NCI-H460 (cell line): ENCODE measurements at regions not wholly inside any gene's neighbourhood (a gene's known extent, or its start where the extent isn't known, plus 50 kb on each side); places are given as distances from the start of the nearest gene placed in this dataset.
"Not testable (repeated sequence)": the region's sequence is repeated elsewhere in the genome, so short reads cannot be mapped to it uniquely, and the experiment has no call there.

Experiments
- DNase-seq: peaks from one replicate; pipeline ENCODE4 v3.0.0-alpha.2; 2016; ENCODE audit warnings: low read depth; ENCODE audit errors: extremely low read depth

- DNase-seq, result no peak
Measured at GRCh38 chr2:76180676-76181075, 470.0 kb upstream of the GCFC2 start.

- DNase-seq, result no peak
Measured at GRCh38 chr2:76178610-76179009, 467.9 kb upstream of the GCFC2 start.

GRCh38 chr2:76175295-76175694 lies 464.6 kb upstream of the GCFC2 start:
- DNase-seq, result no peak

DNA sequence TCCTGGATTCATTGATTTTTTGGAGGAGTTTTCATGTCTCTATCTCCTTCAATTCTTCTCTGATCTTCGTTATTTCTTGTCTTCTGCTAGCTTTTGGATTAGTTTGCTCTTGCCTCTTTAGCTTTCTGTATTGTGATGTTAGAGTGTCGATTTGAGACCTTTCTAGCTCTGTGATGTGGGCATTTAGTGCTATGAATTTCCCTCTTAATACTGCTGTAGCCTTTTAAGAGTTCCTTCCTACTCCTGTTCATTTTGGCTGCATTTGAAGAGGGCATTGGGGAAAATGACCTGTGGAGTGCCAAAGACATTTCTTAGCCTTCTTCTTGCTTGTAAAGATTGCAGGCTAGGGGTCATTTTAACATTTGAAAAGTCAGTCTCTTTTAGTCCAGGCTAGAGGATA lies 463.8 kb upstream of the GCFC2 start:
- no peak for DNase-seq

GRCh38 chr2:76173206-76173605 lies 462.5 kb upstream of the GCFC2 start:
- DNase-seq, result not testable (repeated sequence)

GRCh38 chr2:76172154-76172595 lies 461.5 kb upstream of the GCFC2 start:
- not testable (repeated sequence) for DNase-seq

GRCh38 chr2:76170856-76171255 lies 460.1 kb upstream of the GCFC2 start:
- no peak for DNase-seq

GRCh38 chr2:76170009-76170384 lies 459.3 kb upstream of the GCFC2 start:
- DNase-seq, result no peak

DNA sequence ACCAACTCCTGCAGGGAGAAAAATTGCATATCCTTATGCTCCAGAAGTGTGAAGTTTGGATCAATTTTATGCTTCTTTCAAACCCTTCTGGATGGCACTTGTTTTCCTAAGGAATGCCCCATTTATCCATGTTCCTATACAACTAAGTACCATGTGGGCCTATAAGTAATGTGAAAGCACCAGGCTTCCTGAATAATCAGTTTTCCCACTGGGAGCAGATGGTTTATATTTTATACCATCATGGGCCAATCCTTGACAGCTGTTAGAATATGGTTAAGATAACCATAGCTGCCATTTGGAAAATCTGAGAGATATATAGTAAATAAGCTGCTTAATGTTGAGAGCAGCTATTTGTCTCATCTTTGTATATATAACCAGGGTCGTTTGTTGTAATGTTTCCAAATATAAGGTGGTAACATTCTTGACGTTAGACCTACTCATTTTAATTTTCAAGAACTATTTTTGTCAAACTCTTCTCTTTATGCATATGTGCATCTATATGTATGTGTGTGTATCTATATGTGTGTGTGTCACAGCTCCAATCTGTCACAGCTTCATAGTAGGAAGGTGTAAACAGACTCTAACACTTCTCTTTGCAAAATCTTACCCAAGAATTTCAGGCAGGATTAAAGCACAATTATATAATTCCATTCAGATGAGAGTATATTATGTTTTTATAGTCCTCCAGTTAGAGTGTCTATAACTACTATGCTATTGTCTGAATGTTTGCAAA lies 458.7 kb upstream of the GCFC2 start:
- no peak for DNase-seq

DNA sequence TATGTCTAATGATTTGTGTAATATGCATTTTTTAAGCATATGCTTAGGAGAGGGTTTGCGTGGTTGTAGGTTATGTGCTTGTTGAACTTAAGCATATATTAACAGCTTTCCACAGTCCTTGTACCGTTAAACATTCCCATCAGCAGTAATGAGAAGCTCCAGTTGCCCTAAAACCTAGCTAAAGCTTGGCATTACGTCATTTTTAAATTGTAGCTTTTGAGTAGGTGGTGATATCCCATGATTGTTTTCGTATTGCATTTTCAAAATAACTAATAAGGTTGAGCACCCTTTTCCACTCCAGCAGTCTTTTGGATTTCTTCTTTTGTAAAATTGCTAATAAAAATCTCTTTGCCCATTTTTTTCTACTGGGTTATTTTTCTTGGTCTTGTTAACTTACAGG lies 453.1 kb upstream of the GCFC2 start:
- no peak for DNase-seq

DNA sequence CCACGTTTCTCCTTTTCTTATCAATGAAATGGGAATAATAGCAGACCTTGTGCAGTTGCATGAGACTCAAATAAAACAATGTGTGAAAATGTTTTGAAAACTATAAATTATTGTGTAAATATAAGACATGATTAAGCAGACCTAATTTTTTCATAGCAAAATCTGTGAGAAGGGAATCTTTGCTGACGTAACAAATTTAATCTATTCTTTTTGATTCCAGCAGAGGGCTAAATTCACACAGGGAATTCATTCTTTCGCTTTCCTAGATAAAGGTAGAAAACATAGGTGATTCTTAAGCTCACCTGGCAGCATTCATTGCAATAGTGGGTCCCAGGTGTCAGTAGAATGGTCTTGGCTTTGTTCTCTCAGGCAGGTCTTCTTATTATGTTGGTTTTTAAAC lies 450.0 kb upstream of the GCFC2 start:
- no peak for DNase-seq

DNA sequence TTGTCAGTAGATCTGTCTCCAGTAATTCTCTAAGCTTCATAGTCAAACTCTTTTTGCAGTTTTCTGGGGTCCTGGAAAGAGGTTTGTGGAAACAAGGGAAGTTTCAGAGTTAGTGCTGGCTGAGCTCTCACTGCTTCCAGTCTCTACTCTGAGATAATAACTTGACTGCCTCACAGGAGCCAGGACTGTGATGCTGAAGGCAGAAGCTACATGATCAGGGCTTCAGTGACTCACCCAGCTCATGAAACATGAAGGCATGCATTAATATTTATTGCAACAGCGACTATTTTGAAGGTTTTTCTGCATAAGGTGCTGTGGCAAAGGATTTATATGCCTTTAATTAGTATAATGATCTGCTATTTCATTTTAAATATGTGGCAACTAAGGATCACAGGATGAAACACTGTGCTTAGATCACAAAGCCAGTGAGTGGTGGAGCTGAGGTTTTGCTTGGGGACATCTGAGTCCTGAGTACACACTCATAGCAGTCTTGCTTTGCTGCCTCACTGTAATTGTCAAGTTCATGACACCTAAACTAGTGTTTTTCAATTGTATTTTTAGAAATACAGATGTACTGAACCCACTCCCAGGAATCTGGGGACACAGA lies 448.4 kb upstream of the GCFC2 start:
- no peak for DNase-seq

DNA sequence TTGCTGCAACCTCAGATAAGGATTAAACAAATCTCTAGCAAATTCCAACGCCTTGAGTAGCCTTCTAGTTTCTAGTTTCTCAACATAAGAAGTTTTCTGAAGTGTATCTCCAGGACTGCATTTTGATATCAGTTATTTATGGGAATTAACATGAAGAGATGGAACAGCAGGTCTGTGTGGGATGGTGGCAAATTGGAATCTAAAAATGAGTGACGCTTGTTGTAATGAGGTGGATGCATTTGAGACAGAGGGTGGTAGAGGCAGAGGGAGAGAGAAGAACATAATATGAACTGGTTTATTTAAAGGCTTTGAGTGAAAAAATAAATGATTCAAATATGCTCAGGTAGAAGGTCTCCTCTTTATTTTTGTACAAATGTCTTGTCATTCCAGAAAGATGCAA lies 446.8 kb upstream of the GCFC2 start:
- DNase-seq, result no peak

DNA sequence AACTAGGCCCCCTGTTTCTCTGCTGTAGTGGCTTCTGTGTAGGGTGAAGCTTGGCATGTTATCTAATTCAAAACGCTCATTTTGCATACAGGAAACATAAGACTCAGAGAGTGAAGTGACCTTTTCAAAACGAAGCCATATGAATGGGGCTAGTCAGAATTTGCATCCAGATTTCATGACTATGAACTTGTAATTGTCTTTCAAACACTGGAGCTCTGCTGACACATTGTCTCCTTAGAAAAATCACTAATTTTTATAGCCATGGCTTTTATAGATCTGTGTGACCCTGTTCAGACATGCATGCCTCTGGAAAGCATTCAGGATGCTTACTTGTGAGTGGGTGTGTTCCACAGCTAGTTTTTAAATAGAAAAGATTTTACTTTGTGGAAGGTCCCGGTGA lies 444.3 kb upstream of the GCFC2 start:
- no peak for DNase-seq

DNA sequence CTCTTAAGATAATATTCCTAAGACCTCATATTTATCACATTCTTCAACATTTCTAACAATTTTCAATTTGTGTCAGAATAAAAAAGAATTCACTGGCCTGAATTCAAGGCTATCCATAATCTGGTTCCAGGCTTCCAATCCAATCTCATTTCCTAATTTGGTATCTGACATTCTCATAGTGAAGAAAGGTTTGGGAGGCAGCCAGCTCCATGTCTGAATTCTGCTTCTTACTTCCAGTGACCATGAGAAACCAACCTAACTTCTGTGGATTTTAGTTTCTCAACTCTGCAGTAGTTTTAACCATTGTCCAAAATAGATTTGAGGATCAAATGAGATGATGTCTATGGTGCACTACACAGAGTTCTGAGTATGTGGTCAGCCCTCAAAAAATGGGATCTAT lies 439.1 kb upstream of the GCFC2 start:
- DNase-seq, result no peak

DNA sequence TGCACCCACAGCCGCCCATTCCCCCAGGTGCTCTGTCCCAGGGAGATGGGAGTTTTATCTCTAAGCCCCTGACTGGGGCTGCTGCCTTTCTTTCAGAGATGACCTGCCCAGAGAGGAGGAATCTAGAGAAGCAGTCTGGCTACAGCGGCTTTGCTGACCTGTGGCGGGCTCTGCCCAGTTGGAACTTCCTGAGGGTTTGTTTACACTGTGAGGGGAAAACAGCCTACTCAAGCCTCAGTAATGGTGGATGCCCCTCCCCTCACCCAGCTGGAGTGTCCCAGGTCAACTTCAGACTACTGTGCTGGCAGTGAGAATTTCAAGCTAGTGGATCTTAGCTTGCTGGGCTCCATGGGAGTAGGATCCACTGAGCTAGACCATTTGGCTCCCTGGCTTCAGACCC lies 428.6 kb upstream of the GCFC2 start:
- DNase-seq, result not testable (repeated sequence)

DNA sequence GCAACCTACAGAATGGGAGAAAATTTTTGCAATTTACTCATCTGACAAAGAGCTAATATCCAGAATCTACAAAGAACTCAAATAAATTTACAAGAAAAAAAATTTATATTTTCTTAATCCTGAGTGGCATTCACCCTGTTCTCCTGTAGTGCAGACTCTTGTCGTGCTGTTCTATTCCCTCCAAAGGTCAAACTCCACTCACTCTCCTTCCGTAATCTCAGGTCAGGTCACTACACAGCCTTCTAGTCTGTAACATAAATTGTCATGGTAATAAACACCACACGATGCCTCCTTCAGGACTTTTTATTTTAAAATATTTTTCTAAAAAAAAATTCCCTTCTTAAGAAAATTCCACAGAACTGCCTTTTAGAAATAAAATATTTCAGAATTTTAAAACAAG lies 417.9 kb upstream of the GCFC2 start:
- no peak for DNase-seq

- no peak for DNase-seq
Measured at GRCh38 chr2:76120176-76120575, 409.5 kb upstream of the GCFC2 start.

DNA sequence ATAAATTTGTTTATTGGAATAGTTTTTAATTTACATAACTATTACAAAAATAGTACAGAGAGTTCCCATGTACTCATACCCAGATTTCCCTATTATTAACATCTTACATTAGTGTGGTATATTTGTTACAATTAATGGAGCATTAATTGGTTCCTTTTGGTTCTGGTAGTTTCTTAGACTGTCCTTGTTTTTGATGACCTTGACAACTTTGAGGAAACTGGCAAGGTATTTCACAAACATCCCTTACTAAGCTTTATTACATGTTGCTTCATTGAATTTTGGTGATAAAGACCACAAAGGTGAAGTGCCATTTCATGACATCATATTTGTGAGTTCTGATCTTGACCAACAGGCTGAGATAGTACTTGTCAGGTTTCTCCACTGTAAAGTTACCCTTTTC lies 379.0 kb upstream of the GCFC2 start:
- DNase-seq, result no peak

DNA sequence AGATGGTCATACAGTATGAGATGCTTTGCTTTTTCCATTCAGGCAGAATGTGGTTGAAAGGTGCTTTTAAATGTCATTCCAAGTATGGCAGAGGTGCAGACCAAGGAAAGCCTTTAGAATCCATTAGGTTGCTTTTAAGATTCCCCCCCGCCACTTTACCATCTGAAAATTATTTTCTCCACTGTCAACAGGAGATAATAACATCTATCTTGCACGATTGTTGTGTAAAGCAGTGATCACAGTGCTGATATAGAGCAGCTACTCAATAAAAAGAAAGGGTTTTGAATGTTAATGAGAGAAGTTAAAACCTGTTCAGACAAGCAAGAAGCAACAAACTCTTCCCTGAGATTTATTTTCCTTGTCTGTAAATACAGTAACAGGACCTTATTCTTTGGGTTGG lies 372.5 kb upstream of the GCFC2 start:
- DNase-seq, result no peak

DNA sequence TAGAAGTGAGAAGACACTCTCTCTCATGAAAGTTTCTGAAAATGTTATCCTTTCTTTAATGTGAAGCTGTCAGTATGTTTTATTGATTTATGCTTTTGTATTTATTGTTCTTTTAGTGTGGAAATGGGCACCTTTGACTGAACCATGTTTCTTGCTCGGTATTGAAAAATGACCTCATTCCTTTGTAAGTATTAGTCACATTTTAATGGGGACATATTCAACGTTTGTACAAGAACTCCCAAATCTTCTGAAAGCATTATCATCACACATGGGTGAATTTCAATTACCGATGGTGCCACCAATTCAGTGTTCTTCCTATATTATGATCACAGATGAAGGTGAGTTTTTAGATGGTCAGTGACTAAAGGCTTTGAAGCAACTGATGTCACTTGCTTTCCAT lies 371.8 kb upstream of the GCFC2 start:
- no peak for DNase-seq

GRCh38 chr2:76080154-76080553 lies 369.4 kb upstream of the GCFC2 start:
- no peak for DNase-seq

DNA sequence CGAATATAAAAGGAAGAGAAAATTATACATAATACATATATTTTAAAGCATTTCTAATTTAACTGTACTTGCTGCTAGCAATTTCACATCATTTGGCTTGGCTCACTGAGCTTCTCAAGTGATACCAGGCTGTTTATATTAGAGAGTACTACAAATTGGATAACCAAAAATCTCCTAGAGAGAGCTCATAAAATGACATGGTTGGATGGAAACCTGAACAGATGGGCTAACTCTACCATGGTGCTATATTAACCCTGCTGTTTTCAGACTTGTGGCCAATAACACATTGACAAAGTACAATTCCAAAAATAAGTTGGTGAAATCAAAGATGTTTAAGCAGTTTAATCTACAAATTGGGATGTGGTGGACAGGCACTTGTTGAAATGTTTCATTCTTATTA lies 364.4 kb upstream of the GCFC2 start:
- no peak for DNase-seq
